Chondrocyte (in vitro differentiated cells): ENCODE measurements at regions not wholly inside any gene's neighbourhood (a gene's known extent, or its start where the extent isn't known, plus 50 kb on each side); places are given as distances from the start of the nearest gene placed in this dataset.

ENCODE experiments used
- DNase-seq: peaks from one replicate; pipeline ENCODE4 v3.0.0; 2021; ENCODE audit warnings: mixed read lengths, low spot score
- H3K27ac Mint-ChIP-seq: one replicate; pipeline ENCODE4 v1.8.0; 2021; ENCODE audit warnings: mild to moderate bottlenecking, moderate library complexity, mixed read lengths; ENCODE audit not compliant: unreplicated experiment
- H3K27me3 Mint-ChIP-seq: 2 replicates; pipeline ENCODE4 v1.8.0; 2021; ENCODE audit warnings: low read depth, mixed read lengths
- H3K36me3 Mint-ChIP-seq: 2 replicates; pipeline ENCODE4 v1.8.0; 2021; ENCODE audit warnings: low read depth, mixed read lengths
- H3K4me1 Mint-ChIP-seq: 2 replicates; pipeline ENCODE4 v1.8.0; 2021; ENCODE audit warnings: low read depth, mild to moderate bottlenecking, mixed read lengths
- H3K4me3 Mint-ChIP-seq: one replicate; pipeline ENCODE4 v1.8.0; 2021; ENCODE audit warnings: mild to moderate bottlenecking, moderate library complexity, mixed read lengths; ENCODE audit not compliant: unreplicated experiment
- H3K9me3 Mint-ChIP-seq: 2 replicates; pipeline ENCODE4 v1.8.0; 2021; ENCODE audit warnings: low read depth, mixed read lengths
- TF ChIP-seq, protein P1 (sequence below): fragments of 200-600 bp; sonication (generic); IDR thresholded peaks from 2 replicates; pipeline ENCODE4 v1.5.0; 2021; ENCODE audit warnings: antibody characterized with exemption, mild to moderate bottlenecking, moderate library complexity

DNA sequence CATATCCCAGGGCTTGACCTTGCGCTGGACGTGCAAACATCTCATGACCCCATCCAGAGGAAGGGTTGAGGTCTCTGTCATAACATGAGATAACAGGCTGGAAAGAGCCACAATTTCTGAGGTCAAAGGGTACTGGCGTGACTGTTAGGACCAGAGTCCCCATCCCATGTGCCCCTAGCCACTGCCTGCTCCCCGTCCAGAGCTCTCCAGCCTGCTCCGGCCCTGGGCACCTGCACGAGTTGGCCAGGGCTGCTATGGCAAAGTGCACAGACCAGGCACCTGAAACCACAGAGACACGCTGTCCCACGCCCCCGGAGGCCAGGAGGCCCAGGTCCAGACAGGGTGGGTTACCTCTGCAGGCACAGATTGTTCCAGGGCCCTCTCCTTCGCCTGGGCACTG lies 58.9 kb downstream of the SHANK2 start:
- Mint-ChIP-seq H3K36me3 (no peaks in the 10 kb centered on the region), H3K4me3 (no peak overlapping the region), H3K27me3 (peaks cover 19% of the 10 kb centered on the region), H3K27ac (no peak overlapping the region), H3K4me1 (no peaks in the 10 kb centered on the region), H3K9me3 (no peaks in the 10 kb centered on the region)
- TF ChIP-seq, protein P1, sequence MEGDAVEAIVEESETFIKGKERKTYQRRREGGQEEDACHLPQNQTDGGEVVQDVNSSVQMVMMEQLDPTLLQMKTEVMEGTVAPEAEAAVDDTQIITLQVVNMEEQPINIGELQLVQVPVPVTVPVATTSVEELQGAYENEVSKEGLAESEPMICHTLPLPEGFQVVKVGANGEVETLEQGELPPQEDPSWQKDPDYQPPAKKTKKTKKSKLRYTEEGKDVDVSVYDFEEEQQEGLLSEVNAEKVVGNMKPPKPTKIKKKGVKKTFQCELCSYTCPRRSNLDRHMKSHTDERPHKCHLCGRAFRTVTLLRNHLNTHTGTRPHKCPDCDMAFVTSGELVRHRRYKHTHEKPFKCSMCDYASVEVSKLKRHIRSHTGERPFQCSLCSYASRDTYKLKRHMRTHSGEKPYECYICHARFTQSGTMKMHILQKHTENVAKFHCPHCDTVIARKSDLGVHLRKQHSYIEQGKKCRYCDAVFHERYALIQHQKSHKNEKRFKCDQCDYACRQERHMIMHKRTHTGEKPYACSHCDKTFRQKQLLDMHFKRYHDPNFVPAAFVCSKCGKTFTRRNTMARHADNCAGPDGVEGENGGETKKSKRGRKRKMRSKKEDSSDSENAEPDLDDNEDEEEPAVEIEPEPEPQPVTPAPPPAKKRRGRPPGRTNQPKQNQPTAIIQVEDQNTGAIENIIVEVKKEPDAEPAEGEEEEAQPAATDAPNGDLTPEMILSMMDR, result no peak
- peak; percentile 77 for DNase-seq

DNA sequence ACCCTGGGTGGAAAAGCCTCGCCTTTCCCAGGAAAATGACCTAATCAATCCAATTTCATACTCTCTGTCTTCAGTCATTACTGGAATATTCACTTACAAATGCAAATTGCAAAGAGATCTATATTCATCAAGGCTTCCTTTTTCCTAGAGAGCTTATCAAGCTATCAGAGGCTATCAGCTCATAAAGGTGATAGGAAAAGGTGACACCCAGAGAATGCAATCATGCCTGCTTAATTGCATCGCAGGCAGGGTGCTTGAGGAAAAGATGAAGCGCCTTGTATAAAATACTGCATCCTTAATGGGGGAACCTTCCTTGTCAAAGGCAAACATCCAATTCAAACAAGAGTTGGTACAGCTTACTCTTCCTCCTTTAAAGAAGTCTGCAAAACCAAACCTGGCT lies 59.7 kb downstream of the SHANK2 start:
- Mint-ChIP-seq H3K36me3 (no peaks in the 10 kb centered on the region), H3K4me1 (no peaks in the 10 kb centered on the region), H3K4me3 (no peak overlapping the region), H3K9me3 (no peaks in the 10 kb centered on the region), H3K27me3 (peaks cover 26% of the 10 kb centered on the region), H3K27ac (no peak overlapping the region)
- TF ChIP-seq, protein P1, result no peak
- no peak for DNase-seq

DNA sequence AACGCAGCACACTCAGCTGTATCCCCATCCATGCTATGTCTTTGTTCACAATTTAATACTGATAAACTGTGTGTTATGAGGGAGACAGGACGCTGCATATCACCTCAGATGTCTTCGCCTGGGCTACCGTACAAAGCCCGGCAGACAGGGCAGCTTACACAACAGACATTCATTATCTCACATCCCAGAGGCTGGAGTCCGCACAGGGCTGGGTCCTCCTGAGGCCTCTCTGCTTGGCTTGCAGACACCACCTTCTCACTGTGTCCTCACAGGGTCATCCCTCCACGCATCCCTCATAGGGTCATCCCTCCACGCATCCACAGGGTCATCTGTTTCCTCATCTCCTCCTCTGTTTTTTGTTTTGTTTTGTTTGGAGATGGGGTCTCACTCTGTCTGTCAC lies 61.2 kb downstream of the SHANK2 start:
- Mint-ChIP-seq H3K4me3 (no peak overlapping the region), H3K27ac (no peak overlapping the region), H3K27me3 (peaks cover 39% of the 10 kb centered on the region), H3K9me3 (no peaks in the 10 kb centered on the region), H3K36me3 (no peaks in the 10 kb centered on the region), H3K4me1 (no peaks in the 10 kb centered on the region)
- TF ChIP-seq, protein P1, result no peak
- DNase-seq, result peak; percentile 37

DNA sequence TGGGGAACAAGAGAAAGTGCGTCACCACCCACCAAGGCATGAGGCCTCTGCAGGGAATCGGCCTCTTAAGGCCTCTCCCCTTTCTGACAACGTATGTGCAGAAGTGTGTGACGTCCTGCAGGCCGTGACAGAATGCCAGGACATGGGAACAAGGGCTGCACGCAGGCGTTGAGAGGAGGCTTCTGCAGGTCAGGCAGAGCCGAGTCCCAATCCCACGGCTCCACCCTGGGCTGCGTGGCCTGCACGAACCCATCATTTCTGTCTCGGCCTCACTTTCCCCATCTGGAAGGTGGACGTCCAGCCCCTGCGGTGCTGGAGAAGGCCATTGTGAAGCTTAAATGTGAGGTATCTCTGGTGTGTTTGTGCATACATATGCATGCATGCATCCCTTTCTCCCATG lies 61.8 kb downstream of the SHANK2 start:
- Mint-ChIP-seq H3K36me3 (no peaks in the 10 kb centered on the region), H3K27ac (no peak overlapping the region), H3K4me1 (no peaks in the 10 kb centered on the region), H3K27me3 (peaks cover 44% of the 10 kb centered on the region), H3K4me3 (no peak overlapping the region), H3K9me3 (no peaks in the 10 kb centered on the region)
- TF ChIP-seq, protein P1, result no peak
- DNase-seq, result peak; percentile 68

DNA sequence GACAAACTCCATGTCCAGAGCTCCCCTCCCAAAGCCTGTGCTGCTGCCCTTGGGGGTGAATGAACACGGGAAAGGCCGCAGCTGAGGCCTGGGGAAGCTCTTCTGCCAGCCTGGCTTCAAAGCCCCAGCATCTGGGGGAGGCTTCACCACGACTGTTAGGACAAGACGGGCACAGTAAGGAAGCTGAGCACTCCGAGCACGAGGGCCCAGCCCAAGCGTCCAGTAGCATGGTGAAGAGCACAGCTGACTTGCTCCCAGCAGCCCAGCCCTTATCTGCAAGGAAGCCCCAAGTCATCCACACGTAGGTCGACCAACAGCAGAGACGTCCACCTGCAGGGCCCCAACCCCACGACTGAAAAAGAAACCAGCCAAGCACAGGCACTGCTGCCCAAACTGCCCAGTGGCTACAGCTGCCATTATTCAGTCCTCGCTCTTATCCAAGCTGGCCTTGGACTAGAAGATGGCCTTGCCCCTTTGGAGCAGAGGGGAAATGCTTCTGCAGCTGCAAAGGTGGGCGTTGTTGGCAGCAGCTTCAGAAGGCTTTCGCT lies 62.5 kb downstream of the SHANK2 start:
- Mint-ChIP-seq H3K4me1 (no peaks in the 10 kb centered on the region), H3K36me3 (no peaks in the 10 kb centered on the region), H3K27me3 (peaks cover 46% of the 10 kb centered on the region), H3K27ac (no peak overlapping the region), H3K4me3 (no peak overlapping the region), H3K9me3 (no peaks in the 10 kb centered on the region)
- TF ChIP-seq, protein P1, result no peak
- DNase-seq, result peak; percentile 59
